ENCODE measurements at regions not wholly inside any gene's neighbourhood (a gene's known extent, or its start where the extent isn't known, plus 50 kb on each side); places are given as distances from the start of the nearest gene placed in this dataset.

DNA sequence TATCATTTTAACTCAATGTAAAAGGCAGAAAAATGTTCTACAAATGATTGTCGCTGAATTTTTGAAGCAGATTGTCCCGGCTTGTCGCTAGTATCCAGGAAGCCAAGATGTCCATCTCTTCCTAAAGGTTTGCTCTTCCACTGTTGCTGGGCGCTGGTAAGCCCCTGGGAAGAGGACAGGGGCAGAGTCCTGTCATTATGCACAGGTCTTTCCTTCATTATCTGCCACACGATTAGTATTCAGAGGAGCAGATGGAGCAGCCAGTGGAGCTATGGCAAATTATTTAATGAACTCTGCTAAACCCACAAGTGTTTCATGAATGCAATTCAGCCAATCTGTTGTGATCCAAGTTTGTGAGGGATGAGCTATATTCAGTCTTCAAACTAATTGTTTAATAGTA, 499.1 kb upstream of the NRP1 start:
- TF ChIP-seq, protein P1, sequence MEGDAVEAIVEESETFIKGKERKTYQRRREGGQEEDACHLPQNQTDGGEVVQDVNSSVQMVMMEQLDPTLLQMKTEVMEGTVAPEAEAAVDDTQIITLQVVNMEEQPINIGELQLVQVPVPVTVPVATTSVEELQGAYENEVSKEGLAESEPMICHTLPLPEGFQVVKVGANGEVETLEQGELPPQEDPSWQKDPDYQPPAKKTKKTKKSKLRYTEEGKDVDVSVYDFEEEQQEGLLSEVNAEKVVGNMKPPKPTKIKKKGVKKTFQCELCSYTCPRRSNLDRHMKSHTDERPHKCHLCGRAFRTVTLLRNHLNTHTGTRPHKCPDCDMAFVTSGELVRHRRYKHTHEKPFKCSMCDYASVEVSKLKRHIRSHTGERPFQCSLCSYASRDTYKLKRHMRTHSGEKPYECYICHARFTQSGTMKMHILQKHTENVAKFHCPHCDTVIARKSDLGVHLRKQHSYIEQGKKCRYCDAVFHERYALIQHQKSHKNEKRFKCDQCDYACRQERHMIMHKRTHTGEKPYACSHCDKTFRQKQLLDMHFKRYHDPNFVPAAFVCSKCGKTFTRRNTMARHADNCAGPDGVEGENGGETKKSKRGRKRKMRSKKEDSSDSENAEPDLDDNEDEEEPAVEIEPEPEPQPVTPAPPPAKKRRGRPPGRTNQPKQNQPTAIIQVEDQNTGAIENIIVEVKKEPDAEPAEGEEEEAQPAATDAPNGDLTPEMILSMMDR (IDR thresholded peaks at IDR 0.05; ENCODE audit: low read length): no peak
- TF ChIP-seq EZH2 (IDR thresholded peaks at IDR 0.05; ENCODE audit: borderline replicate concordance, low read length): no peak

Measured in OCI-LY1 (cell line).